ENCODE measurements at regions not wholly inside any gene's neighbourhood (a gene's known extent, or its start where the extent isn't known, plus 50 kb on each side); places are given as distances from the start of the nearest gene placed in this dataset.

GRCh38 chr1:217115404-217116380 is 392.5 kb upstream of the ESRRG start (continued):
- no peak for TF ChIP-seq POLR2A (IDR thresholded peaks at IDR 0.05; ENCODE audit: low read depth, low read length)

GRCh38 chr1:217109928-217110327 is 386.7 kb upstream of the ESRRG start:
- no peaks in the 10 kb centered on the region for H3K79me1 ChIP-seq (ENCODE audit: low read depth in 1 of 2, low read length in 2 of 2)
- no peaks in the 10 kb centered on the region for H3K9me1 ChIP-seq (ENCODE audit: insufficient read depth, low read length)
- ATAC-seq (ENCODE audit: low read depth) (no peak), DNase-seq (no peak)
- dilution Hi-C loops (cut with HindIII; ENCODE audit: low sequenced_read_pairs, unreplicated experiment): no loop called here
- no TSS peak for BruUV-seq (replicated peaks)
- ChIA-PET POLR2A (ENCODE audit: unreplicated experiment) (no interaction called here), CTCF (interaction anchor here (1.0 kb wide), 1 partner anchor 9 kb away, joined by 3 read pairs; no protein-coding TSS in a partner anchor)
- no peak overlapping the region for H3K14ac ChIP-seq (replicated peaks; ENCODE audit: low read depth, low read length)
- peaks cover 2% of the 10 kb centered on the region for H3K27me3 ChIP-seq (ENCODE audit: control insufficient read depth, insufficient read depth, low read length)
- no peak overlapping the region for H3K27ac ChIP-seq (ENCODE audit: insufficient read depth, low read length)
- no peak overlapping the region for H3K4me2 ChIP-seq (ENCODE audit: low read depth, low read length)
- no peak overlapping the region for H2BK15ac ChIP-seq (ENCODE audit: low read depth, low read length)
- H4K20me1 ChIP-seq (ENCODE audit: insufficient read depth, low read length): no peaks in the 10 kb centered on the region
- WGBS, 2 experiments (ENCODE audit: extremely low coverage in 2 of 2, insufficient read length in 1 of 2): 40% methylated on average over 1 of the region's 1 CpG; no CpG with 5 or more reads in 1 of the 2 experiments
- no peaks in the 10 kb centered on the region for H3K4me1 ChIP-seq (ENCODE audit: control insufficient read depth, insufficient read depth, low read length)
- H3K4ac ChIP-seq (ENCODE audit: low read depth, low read length): no peak overlapping the region
- H2BK120ac ChIP-seq (ENCODE audit: low read depth, low read length): no peak overlapping the region
- H3K36me3 ChIP-seq (ENCODE audit: control insufficient read depth, insufficient read depth, low read length): no peaks in the 10 kb centered on the region
- H2BK20ac ChIP-seq (ENCODE audit: low read depth, low read length): no peak overlapping the region
- H3K56ac ChIP-seq (ENCODE audit: extremely low read depth, insufficient read depth, low read length): no peak overlapping the region
- no peak overlapping the region for H3K9ac ChIP-seq (ENCODE audit: low read depth, low read length)
- no peak overlapping the region for H4K91ac ChIP-seq (ENCODE audit: insufficient read depth, low read depth, low read length)
- no peak overlapping the region for H2AK9ac ChIP-seq (replicated peaks; ENCODE audit: low read depth, low read length, poor library complexity)
- no peak overlapping the region for H3K23ac ChIP-seq (ENCODE audit: low read depth, low read length)
- in situ Hi-C loops (cut with MboI; ENCODE audit: low sequenced_read_pairs): no loop called here
- no peak overlapping the region for H4K5ac ChIP-seq (ENCODE audit: low read depth, low read length)
- H2BK5ac ChIP-seq (ENCODE audit: low read depth, low read length, poor library complexity, severe bottlenecking): no peak overlapping the region
- intact Hi-C loops (cut with micrococcal nuclease): no loop called here
- H3K4me3 ChIP-seq (ENCODE audit: insufficient read depth, low read depth, low read length): no peak overlapping the region
- H4K8ac ChIP-seq (ENCODE audit: low read depth in 2 of 2, low read length in 2 of 2): no peak overlapping the region
- H3K18ac ChIP-seq (ENCODE audit: low read depth, low read length): no peak overlapping the region
- no peaks in the 10 kb centered on the region for H3K9me3 ChIP-seq (ENCODE audit: control insufficient read depth, insufficient read depth, low read length)
- H2AFZ ChIP-seq (replicated peaks; ENCODE audit: low read length, poor library complexity): no peak overlapping the region
- no peak overlapping the region for H2AK5ac ChIP-seq (ENCODE audit: low read depth, low read length)
- TF ChIP-seq USF2 (IDR thresholded peaks at IDR 0.05; ENCODE audit: low read depth, low read length) (no peak), ELK1 (IDR thresholded peaks at IDR 0.05; ENCODE audit: borderline replicate concordance, low read depth, low read length) (no peak), RFX5 (IDR thresholded peaks at IDR 0.05; ENCODE audit: low read depth, low read length) (no peak), CTCF (conservative IDR thresholded peaks at IDR 0.05; ENCODE audit: low read depth, low read length) (no peak), MAZ (IDR thresholded peaks at IDR 0.05; ENCODE audit: borderline replicate concordance, low read depth, low read length) (no peak), CHD1 (IDR thresholded peaks at IDR 0.05; ENCODE audit: low read depth, low read length) (no peak), BHLHE40 (IDR thresholded peaks at IDR 0.05; ENCODE audit: low read depth, low read length) (no peak), CEBPB (IDR thresholded peaks at IDR 0.05; ENCODE audit: low read depth, low read length) (no peak), RAD21 (IDR thresholded peaks at IDR 0.05; ENCODE audit: low read length) (no peak), MAFK (IDR thresholded peaks at IDR 0.05; ENCODE audit: low read depth, low read length) (no peak), NFE2L2 (IDR thresholded peaks at IDR 0.05; ENCODE audit: low read depth, low read length) (no peak), FOS (IDR thresholded peaks at IDR 0.05; ENCODE audit: low read depth, low read length) (no peak)

Data from IMR-90 (cell line).